SU-DHL-6 (cell line): ENCODE measurements at regions not wholly inside any gene's neighbourhood (a gene's known extent, or its start where the extent isn't known, plus 50 kb on each side); places are given as distances from the start of the nearest gene placed in this dataset.
"Not testable (repeated sequence)": the region's sequence is repeated elsewhere in the genome, so short reads cannot be mapped to it uniquely, and the experiment has no call there.

Experiments used
- H2AFZ ChIP-seq: fragments of 200-600 bp; sonication (generic); 2 replicates; pipeline ENCODE4 v1.6.1; 2014; ENCODE audit warnings: low read depth, mild to moderate bottlenecking, moderate library complexity, mixed read lengths, antibody characterized with exemption, low read length; ENCODE audit not compliant: severe bottlenecking
- H3F3A ChIP-seq: fragments of 200-600 bp; shearing (Covaris generic); 2 replicates; pipeline ENCODE4 v1.6.0; 2016; ENCODE audit warnings: antibody characterized with exemption, mild to moderate bottlenecking; ENCODE audit not compliant: insufficient read depth
- H3K27ac ChIP-seq: fragments of 200-600 bp; sonication (generic); 2 replicates; pipeline ENCODE4 v1.5.1; 2016; ENCODE audit warnings: low read depth, mild to moderate bottlenecking, low read length, moderate library complexity, mixed read lengths
- H3K27me3 ChIP-seq: fragments of 200-600 bp; sonication (generic), shearing (Covaris generic); 2 replicates; pipeline ENCODE4 v1.6.0; 2014; ENCODE audit warnings: mild to moderate bottlenecking, low read length
- H3K36me3 ChIP-seq: fragments of 200-600 bp; sonication (generic); 2 replicates; pipeline ENCODE4 v1.6.1; 2014; ENCODE audit warnings: mild to moderate bottlenecking, low read length, mixed read lengths
- H3K4me2 ChIP-seq: fragments of 300-600, 200-600 bp; shearing (Covaris generic), sonication (generic); 2 replicates; pipeline ENCODE4 v1.6.0; 2014; ENCODE audit warnings: low read length, low read depth, mild to moderate bottlenecking; ENCODE audit not compliant: poor library complexity, severe bottlenecking
- H3K4me3 ChIP-seq: fragments of 200-600 bp; sonication (generic); 2 replicates; pipeline ENCODE4 v1.5.1; 2014; ENCODE audit warnings: antibody characterized with exemption, low read length, mild to moderate bottlenecking, mixed read lengths; ENCODE audit not compliant: insufficient read depth, poor library complexity, severe bottlenecking
- H3K79me2 ChIP-seq: fragments of 200-600 bp; sonication (generic); 2 replicates; pipeline ENCODE4 v1.6.1; 2014; ENCODE audit warnings: mild to moderate bottlenecking, low read length, moderate library complexity; ENCODE audit not compliant: insufficient read depth
- H3K9ac ChIP-seq: fragments of 200-600 bp; sonication (generic); 2 replicates; pipeline ENCODE4 v1.7.0; 2014; ENCODE audit warnings: mild to moderate bottlenecking, low read length
- H3K9me2 ChIP-seq: fragments of 200-600 bp; sonication (generic); replicated peaks from 2 replicates; pipeline ENCODE4 v1.6.1; 2014; ENCODE audit warnings: low read length; ENCODE audit not compliant: insufficient read depth
- H3K9me3 ChIP-seq: fragments of 200-600 bp; sonication (generic); 2 replicates; pipeline ENCODE4 v1.6.1; 2014; ENCODE audit warnings: low read length, mixed read lengths; ENCODE audit not compliant: insufficient read depth
- H4K20me1 ChIP-seq: fragments of 200-600 bp; sonication (generic); 2 replicates; pipeline ENCODE4 v1.6.1; 2014; ENCODE audit warnings: low read depth, mild to moderate bottlenecking, antibody characterized with exemption, low read length, moderate library complexity, mixed read lengths
- EZH2phosphoT487 ChIP-seq: fragments of 200-600 bp; sonication (generic), shearing (Covaris generic); conservative IDR thresholded peaks from 2 replicates; pipeline ENCODE4 v1.6.1; 2018; ENCODE audit warnings: mild to moderate bottlenecking, antibody characterized with exemption, low read length, moderate library complexity, mixed read lengths
- TF ChIP-seq, protein P1 (sequence below): fragments of 200-600 bp; sonication (generic); IDR thresholded peaks from one replicate; pipeline ENCODE4 v1.5.1; 2017; ENCODE audit warnings: antibody characterized with exemption, mild to moderate bottlenecking, low read length, moderate library complexity; ENCODE audit not compliant: insufficient read depth, poor library complexity, severe bottlenecking

DNA sequence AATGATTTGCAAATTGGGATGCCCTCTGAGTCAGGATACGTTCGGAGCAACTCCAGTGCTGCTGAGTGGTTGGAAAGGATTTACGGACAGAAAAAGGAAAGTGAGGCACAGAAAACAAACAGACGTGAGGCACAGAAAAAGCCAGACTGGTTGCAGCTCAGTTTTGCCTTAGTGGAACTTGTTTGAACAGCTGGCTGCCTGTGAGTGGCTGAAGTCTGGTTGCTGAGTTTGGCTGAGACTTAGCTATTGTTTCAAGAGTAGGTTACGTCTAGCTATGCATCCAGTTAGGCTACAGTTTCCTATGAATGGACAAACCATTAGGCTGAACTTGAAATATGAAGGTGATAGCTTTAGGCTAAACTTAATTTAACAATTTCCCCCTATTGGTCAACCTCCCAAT lies 256.6 kb downstream of the VAPA start:
- no peak overlapping the region for H3K27ac ChIP-seq
- no peaks in the 10 kb centered on the region for H3K9me2 ChIP-seq
- no peak overlapping the region for H3K9ac ChIP-seq
- no peak overlapping the region for H3K4me2 ChIP-seq
- no peaks in the 10 kb centered on the region for H3K9me3 ChIP-seq
- no peak overlapping the region for H3K4me3 ChIP-seq
- H3K27me3 ChIP-seq = no peaks in the 10 kb centered on the region
- H3F3A ChIP-seq = no peaks in the 10 kb centered on the region
- H2AFZ ChIP-seq = no peak overlapping the region
- H3K36me3 ChIP-seq = no peaks in the 10 kb centered on the region
- TF ChIP-seq, protein P1, sequence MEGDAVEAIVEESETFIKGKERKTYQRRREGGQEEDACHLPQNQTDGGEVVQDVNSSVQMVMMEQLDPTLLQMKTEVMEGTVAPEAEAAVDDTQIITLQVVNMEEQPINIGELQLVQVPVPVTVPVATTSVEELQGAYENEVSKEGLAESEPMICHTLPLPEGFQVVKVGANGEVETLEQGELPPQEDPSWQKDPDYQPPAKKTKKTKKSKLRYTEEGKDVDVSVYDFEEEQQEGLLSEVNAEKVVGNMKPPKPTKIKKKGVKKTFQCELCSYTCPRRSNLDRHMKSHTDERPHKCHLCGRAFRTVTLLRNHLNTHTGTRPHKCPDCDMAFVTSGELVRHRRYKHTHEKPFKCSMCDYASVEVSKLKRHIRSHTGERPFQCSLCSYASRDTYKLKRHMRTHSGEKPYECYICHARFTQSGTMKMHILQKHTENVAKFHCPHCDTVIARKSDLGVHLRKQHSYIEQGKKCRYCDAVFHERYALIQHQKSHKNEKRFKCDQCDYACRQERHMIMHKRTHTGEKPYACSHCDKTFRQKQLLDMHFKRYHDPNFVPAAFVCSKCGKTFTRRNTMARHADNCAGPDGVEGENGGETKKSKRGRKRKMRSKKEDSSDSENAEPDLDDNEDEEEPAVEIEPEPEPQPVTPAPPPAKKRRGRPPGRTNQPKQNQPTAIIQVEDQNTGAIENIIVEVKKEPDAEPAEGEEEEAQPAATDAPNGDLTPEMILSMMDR = no peak
- TF ChIP-seq EZH2phosphoT487 = no peak
- H3K79me2 ChIP-seq = no peaks in the 10 kb centered on the region
- no peaks in the 10 kb centered on the region for H4K20me1 ChIP-seq

DNA sequence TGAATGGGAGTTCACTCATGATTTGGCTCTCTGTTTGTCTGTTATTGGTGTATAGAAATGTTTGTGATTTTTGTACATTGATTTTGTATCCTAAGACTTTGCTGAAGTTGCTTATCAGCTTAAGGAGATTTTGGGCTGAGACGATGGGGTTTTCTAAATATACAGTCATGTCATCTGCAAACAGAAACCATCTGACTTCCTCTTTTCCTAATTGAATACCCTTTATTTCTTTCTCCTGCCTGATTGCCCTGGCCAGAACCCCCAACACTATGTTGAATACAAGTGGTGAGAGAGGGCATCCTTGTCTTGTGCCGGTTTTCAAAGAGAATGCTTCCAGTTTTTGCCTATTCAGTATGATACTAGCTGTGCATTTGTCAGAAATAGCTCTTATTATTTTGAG lies 261.5 kb downstream of the VAPA start:
- not testable (repeated sequence) for H3F3A ChIP-seq, H3K9ac ChIP-seq, H3K27me3 ChIP-seq, H3K9me3 ChIP-seq, H3K4me3 ChIP-seq, H4K20me1 ChIP-seq, H2AFZ ChIP-seq, H3K9me2 ChIP-seq, H3K36me3 ChIP-seq, H3K4me2 ChIP-seq, H3K79me2 ChIP-seq, H3K27ac ChIP-seq

DNA sequence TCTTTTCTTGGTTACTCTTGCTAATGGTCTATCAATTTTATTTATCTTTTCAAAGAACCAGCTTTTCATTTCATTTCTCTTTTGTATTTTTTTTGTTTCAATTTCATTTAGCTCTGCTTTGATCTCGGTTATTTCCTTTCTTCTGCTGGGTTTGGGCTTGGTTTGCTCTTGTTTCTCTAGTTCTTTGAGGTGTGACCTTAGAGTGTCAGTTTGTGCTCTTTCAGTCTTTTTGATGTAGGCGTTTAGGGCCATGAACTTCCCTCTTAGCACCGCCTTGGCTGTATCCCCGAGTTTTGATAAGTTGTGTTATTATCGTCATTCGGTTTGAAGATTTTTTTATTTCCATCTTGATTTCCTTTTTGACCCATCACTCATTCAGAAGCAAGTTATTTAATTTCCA lies 265.5 kb downstream of the VAPA start:
- not testable (repeated sequence) for H4K20me1 ChIP-seq, H3K9me3 ChIP-seq, H3K9ac ChIP-seq, H3K9me2 ChIP-seq, H3K27ac ChIP-seq, H3K4me2 ChIP-seq, H3K4me3 ChIP-seq, H2AFZ ChIP-seq, H3K36me3 ChIP-seq, H3K27me3 ChIP-seq, H3K79me2 ChIP-seq, H3F3A ChIP-seq

DNA sequence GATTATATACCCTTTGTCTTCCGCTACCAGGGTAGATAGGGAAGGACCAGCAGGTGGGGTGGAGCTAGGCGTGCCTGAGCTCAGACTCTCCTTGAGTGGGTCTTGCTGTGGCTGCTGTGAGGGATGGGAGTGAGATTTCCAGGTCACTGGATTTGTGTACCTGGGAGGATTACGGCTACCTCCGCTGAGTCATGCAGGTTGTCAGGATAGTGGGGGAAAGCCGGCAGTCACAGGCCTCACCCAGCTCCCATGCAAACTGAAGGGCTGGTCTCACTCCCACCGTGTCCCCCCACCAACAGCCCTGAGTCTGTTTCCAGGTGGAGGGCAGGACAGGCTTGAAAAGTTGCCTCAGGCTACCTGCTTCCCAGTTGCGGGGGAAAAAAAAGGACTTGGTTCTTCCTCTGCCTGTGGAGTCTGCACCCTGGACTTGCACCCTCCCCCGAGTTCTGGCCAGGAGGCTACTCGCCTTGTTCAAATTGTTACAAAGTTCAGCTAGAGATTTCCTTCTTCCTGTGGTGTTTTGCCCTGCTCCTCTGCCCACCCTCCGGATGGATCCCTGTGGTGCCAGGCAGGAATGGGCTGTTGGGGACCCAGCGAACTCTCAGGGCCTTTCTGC lies 268.3 kb downstream of the VAPA start:
- no peaks in the 10 kb centered on the region for H3F3A ChIP-seq
- no peaks in the 10 kb centered on the region for H3K9me3 ChIP-seq
- no peaks in the 10 kb centered on the region for H3K9me2 ChIP-seq
- no peak overlapping the region for H2AFZ ChIP-seq
- H4K20me1 ChIP-seq = no peaks in the 10 kb centered on the region
- no peak overlapping the region for H3K4me2 ChIP-seq
- no peaks in the 10 kb centered on the region for H3K27me3 ChIP-seq
- no peak overlapping the region for H3K9ac ChIP-seq
- H3K4me3 ChIP-seq = no peak overlapping the region
- no peak for TF ChIP-seq EZH2phosphoT487
- TF ChIP-seq, protein P1 = no peak
- no peaks in the 10 kb centered on the region for H3K79me2 ChIP-seq
- no peak overlapping the region for H3K27ac ChIP-seq
- H3K36me3 ChIP-seq = no peaks in the 10 kb centered on the region
